HepG2 (cell line): ENCODE measurements at regions not wholly inside any gene's neighbourhood (a gene's known extent, or its start where the extent isn't known, plus 50 kb on each side); places are given as distances from the start of the nearest gene placed in this dataset.

Experiments
- ADNP ChIP-seq: sonication (generic); formaldehyde crosslinking; IDR thresholded peaks from 2 replicates; pipeline ENCODE4 v1.4.0; 2020; ENCODE audit warnings: missing genetic modification reagents
- ARNTL ChIP-seq: sonication (generic); formaldehyde crosslinking; IDR thresholded peaks from 2 replicates; pipeline ENCODE4 v1.4.0; 2020; ENCODE audit warnings: mild to moderate bottlenecking, missing genetic modification reagents
- BORCS8-MEF2B ChIP-seq: sonication (generic); formaldehyde crosslinking; IDR thresholded peaks from 2 replicates; pipeline ENCODE4 v1.8.0; 2022; ENCODE audit warnings: mild to moderate bottlenecking, missing genetic modification reagents
- BRCA1 ChIP-seq: sonication (generic); formaldehyde crosslinking; IDR thresholded peaks from 2 replicates; pipeline ENCODE4 v1.4.0; 2020; ENCODE audit warnings: missing genetic modification reagents
- CBX2 ChIP-seq, 2 experiments: fragments of 200-600 bp in 1 of 2; sonication (generic); formaldehyde crosslinking in 1 of 2; IDR thresholded peaks; 2 replicates each; pipeline versions ENCODE4 v1.7.0 to v1.8.1; 2018 to 2022; ENCODE audit warnings: low read depth in 2 of 2, low read length in 1 of 2, mild to moderate bottlenecking in 1 of 2, missing genetic modification reagents in 1 of 2
- DNMT1 ChIP-seq: sonication (generic); formaldehyde crosslinking; IDR thresholded peaks from 2 replicates; pipeline ENCODE4 v1.5.1; 2020; ENCODE audit warnings: mild to moderate bottlenecking, missing genetic modification reagents
- FOXA3 ChIP-seq: IDR thresholded peaks from 2 replicates; pipeline ENCODE4 v1.6.1; 2016; ENCODE audit warnings: missing genetic modification reagents, missing compliant biosample characterization
- GATAD2A ChIP-seq: IDR thresholded peaks from 2 replicates; pipeline ENCODE4 v1.6.1; 2016
- KLF11 ChIP-seq: IDR thresholded peaks from 2 replicates; pipeline ENCODE4 v1.6.1; 2016; ENCODE audit warnings: missing compliant biosample characterization
- MLX ChIP-seq: IDR thresholded peaks from 2 replicates; pipeline ENCODE4 v1.6.1; 2016
- NFE2L2 ChIP-seq: fragments of 150-350 bp; IDR thresholded peaks from 2 replicates; pipeline ENCODE4 v1.6.1; 2014; ENCODE audit warnings: low read length
- NFIC ChIP-seq: IDR thresholded peaks from 2 replicates; pipeline ENCODE4 v1.6.1; 2012; ENCODE audit warnings: mild to moderate bottlenecking, low read length, inconsistent platforms
- NFKBIZ ChIP-seq: IDR thresholded peaks from 2 replicates; pipeline ENCODE4 v1.6.1; 2018; ENCODE audit warnings: missing genetic modification reagents, missing compliant biosample characterization
- PHF5A ChIP-seq: IDR thresholded peaks from one replicate; pipeline ENCODE4 v1.6.1; 2018; ENCODE audit warnings: low read depth, missing genetic modification reagents; ENCODE audit not compliant: unreplicated experiment
- PRMT3 ChIP-seq: sonication (generic); formaldehyde crosslinking; IDR thresholded peaks from 2 replicates; pipeline ENCODE4 v1.8.1; 2022; ENCODE audit warnings: low read depth, mild to moderate bottlenecking, moderate library complexity, missing genetic modification reagents, borderline replicate concordance
- RBAK ChIP-seq: sonication (generic); formaldehyde crosslinking; IDR thresholded peaks from 2 replicates; pipeline ENCODE4 v1.5.1; 2020; ENCODE audit warnings: mild to moderate bottlenecking, missing genetic modification reagents
- RBM22 ChIP-seq: fragments of 200-400 bp; formaldehyde crosslinking; optimal IDR thresholded peaks from 2 replicates; pipeline ENCODE3; 2017; ENCODE audit warnings: mild to moderate bottlenecking, low read length, moderate library complexity
- TBP ChIP-seq: sonication (generic); formaldehyde crosslinking; IDR thresholded peaks from 2 replicates; pipeline ENCODE4 v1.5.0; 2020; ENCODE audit warnings: missing genetic modification reagents
- TRIM24 ChIP-seq: sonication (generic); formaldehyde crosslinking; IDR thresholded peaks from 2 replicates; pipeline ENCODE4 v1.8.0; 2022; ENCODE audit warnings: mild to moderate bottlenecking, missing genetic modification reagents
- U2AF1 ChIP-seq: fragments of 200-400 bp; formaldehyde crosslinking; optimal IDR thresholded peaks from 2 replicates; pipeline ENCODE3; 2017; ENCODE audit warnings: mild to moderate bottlenecking, low read depth, low read length
- ZBTB37 ChIP-seq: sonication (generic); formaldehyde crosslinking; IDR thresholded peaks from 2 replicates; pipeline ENCODE4 v1.4.0; 2020; ENCODE audit warnings: mild to moderate bottlenecking, missing genetic modification reagents
- ZNF296 ChIP-seq: sonication (generic); formaldehyde crosslinking; conservative IDR thresholded peaks from 2 replicates; pipeline ENCODE4 v1.5.0; 2020; ENCODE audit warnings: mild to moderate bottlenecking, missing genetic modification reagents
- ZNF598 ChIP-seq: sonication (generic); formaldehyde crosslinking; IDR thresholded peaks from 2 replicates; pipeline ENCODE4 v1.5.1; 2020; ENCODE audit warnings: mild to moderate bottlenecking, missing genetic modification reagents, borderline replicate concordance
- ZNF660 ChIP-seq: sonication (generic); formaldehyde crosslinking; IDR thresholded peaks from 2 replicates; pipeline ENCODE4 v1.5.1; 2020; ENCODE audit warnings: mild to moderate bottlenecking, low read depth, missing genetic modification reagents, borderline replicate concordance
- ZNF780A ChIP-seq: sonication (generic); formaldehyde crosslinking; IDR thresholded peaks from 2 replicates; pipeline ENCODE4 v1.8.0; 2022; ENCODE audit warnings: mild to moderate bottlenecking, missing genetic modification reagents, moderate library complexity
- ZSCAN25 ChIP-seq: sonication (generic); formaldehyde crosslinking; IDR thresholded peaks from 2 replicates; pipeline ENCODE4 v1.8.0; 2022; ENCODE audit warnings: mild to moderate bottlenecking, missing genetic modification reagents
- TF ChIP-seq, protein P1 (sequence below): sonication (generic); formaldehyde crosslinking; IDR thresholded peaks from 2 replicates; pipeline ENCODE4 v1.4.0; 2020; ENCODE audit warnings: missing genetic modification reagents

DNA sequence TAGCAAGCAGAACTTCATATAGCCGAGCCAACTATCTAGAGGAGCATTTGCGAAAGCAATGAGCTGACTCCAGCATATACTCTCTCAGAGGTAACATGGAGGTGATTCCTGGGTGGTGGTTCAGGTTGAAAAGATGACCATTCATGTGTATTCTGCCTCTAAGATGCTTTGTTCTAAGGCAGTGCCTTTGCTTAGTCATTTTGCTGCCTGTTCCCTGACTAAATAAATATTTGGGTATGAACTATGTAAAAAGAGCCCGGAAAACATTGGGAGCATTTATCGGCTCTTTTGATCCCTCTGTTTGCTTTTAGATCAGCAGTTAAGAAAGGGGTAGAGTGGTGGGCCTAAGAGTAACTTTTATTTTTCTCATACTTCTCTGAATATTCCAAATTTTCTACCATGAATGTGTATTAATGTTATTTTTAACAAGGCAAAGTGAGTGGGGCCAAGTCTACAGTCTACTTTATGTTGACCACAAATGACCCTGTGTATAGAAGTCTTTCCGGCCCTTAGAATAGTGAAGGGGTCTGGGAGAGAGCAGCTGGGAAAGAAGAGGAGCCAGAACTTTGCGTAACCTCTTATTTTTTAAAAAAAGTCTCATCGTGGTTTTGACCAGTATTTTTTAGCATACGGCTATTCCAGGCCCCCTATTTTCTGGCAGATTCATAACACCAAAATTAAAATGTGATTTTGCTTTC lies 206.5 kb upstream of the EYA4 start (continued):
- TF ChIP-seq RBAK (CRISPR knock-in tag) (peak; percentile 65; the same call in 1 of the 2 replicates), GATAD2A (CRISPR knock-in tag) (peak; percentile 90), KLF11 (CRISPR knock-in tag) (no peak), U2AF1 (no peak), ADNP (CRISPR knock-in tag) (no peak), PRMT3 (CRISPR knock-in tag) (no peak), ZNF660 (CRISPR knock-in tag) (no peak), FOXA3 (CRISPR knock-in tag) (peak; percentile 92), MLX (CRISPR knock-in tag) (peak; percentile 51; the same call in 1 of the 2 replicates), BORCS8-MEF2B (CRISPR knock-in tag) (no peak), ZNF296 (CRISPR knock-in tag) (no peak), ZNF780A (no peak), CBX2 (IDR thresholded peaks at IDR 0.05; ENCODE audit: low read depth, low read length) (no peak), CBX2 (CRISPR knock-in tag; IDR thresholded peaks at IDR 0.05; ENCODE audit: low read depth) (no peak), PHF5A (no peak), ARNTL (CRISPR knock-in tag) (no peak), NFKBIZ (CRISPR knock-in tag) (peak; percentile 81; the same call in 1 of the 2 replicates), ZSCAN25 (CRISPR knock-in tag) (no peak), RBM22 (no peak), NFIC (peak; percentile 95), BRCA1 (CRISPR knock-in tag) (no peak), TRIM24 (CRISPR knock-in tag) (no peak), NFE2L2 (peak; percentile 93), DNMT1 (no peak), TBP (no peak), ZBTB37 (CRISPR knock-in tag) (no peak), ZNF598 (CRISPR knock-in tag) (no peak)
- TF ChIP-seq, protein P1, sequence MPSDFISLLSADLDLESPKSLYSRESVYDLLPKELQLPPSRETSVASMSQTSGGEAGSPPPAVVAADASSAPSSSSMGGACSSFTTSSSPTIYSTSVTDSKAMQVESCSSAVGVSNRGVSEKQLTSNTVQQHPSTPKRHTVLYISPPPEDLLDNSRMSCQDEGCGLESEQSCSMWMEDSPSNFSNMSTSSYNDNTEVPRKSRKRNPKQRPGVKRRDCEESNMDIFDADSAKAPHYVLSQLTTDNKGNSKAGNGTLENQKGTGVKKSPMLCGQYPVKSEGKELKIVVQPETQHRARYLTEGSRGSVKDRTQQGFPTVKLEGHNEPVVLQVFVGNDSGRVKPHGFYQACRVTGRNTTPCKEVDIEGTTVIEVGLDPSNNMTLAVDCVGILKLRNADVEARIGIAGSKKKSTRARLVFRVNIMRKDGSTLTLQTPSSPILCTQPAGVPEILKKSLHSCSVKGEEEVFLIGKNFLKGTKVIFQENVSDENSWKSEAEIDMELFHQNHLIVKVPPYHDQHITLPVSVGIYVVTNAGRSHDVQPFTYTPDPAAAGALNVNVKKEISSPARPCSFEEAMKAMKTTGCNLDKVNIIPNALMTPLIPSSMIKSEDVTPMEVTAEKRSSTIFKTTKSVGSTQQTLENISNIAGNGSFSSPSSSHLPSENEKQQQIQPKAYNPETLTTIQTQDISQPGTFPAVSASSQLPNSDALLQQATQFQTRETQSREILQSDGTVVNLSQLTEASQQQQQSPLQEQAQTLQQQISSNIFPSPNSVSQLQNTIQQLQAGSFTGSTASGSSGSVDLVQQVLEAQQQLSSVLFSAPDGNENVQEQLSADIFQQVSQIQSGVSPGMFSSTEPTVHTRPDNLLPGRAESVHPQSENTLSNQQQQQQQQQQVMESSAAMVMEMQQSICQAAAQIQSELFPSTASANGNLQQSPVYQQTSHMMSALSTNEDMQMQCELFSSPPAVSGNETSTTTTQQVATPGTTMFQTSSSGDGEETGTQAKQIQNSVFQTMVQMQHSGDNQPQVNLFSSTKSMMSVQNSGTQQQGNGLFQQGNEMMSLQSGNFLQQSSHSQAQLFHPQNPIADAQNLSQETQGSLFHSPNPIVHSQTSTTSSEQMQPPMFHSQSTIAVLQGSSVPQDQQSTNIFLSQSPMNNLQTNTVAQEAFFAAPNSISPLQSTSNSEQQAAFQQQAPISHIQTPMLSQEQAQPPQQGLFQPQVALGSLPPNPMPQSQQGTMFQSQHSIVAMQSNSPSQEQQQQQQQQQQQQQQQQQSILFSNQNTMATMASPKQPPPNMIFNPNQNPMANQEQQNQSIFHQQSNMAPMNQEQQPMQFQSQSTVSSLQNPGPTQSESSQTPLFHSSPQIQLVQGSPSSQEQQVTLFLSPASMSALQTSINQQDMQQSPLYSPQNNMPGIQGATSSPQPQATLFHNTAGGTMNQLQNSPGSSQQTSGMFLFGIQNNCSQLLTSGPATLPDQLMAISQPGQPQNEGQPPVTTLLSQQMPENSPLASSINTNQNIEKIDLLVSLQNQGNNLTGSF (CRISPR knock-in tag): no peak
